RPMI8226 (cell line): ENCODE measurements at regions not wholly inside any gene's neighbourhood (a gene's known extent, or its start where the extent isn't known, plus 50 kb on each side); places are given as distances from the start of the nearest gene placed in this dataset.

Experiments
- DNase-seq: peaks from one replicate; pipeline ENCODE4 v3.0.0-alpha.2; 2015

- DNase-seq: peak; percentile 50
Observed at GRCh38 chr2:177314722-177315264, 50.3 kb upstream of the NFE2L2 start.

GRCh38 chr2:177315364-177315763, 50.8 kb upstream of the NFE2L2 start:
- peak; percentile 34 for DNase-seq

- DNase-seq: no peak
Observed at GRCh38 chr2:177316756-177317155, 52.2 kb upstream of the NFE2L2 start.

- no peak for DNase-seq
Observed at GRCh38 chr2:177317443-177317842, 52.9 kb upstream of the NFE2L2 start.

- DNase-seq: no peak
Observed at GRCh38 chr2:177317857-177318256, 53.3 kb upstream of the NFE2L2 start.

- no peak for DNase-seq
Observed at GRCh38 chr2:177318613-177319012, 54.1 kb upstream of the NFE2L2 start.

GRCh38 chr2:177320596-177320995, 56.1 kb upstream of the NFE2L2 start:
- DNase-seq: no peak

GRCh38 chr2:177322801-177323261, 58.3 kb upstream of the NFE2L2 start:
- DNase-seq: no peak

- no peak for DNase-seq
Observed at GRCh38 chr2:177324797-177325196, 60.3 kb upstream of the NFE2L2 start.

- no peak for DNase-seq
Observed at GRCh38 chr2:177325554-177325953, 61.0 kb upstream of the NFE2L2 start.

GRCh38 chr2:177326005-177326404, 61.5 kb upstream of the NFE2L2 start:
- no peak for DNase-seq

GRCh38 chr2:177326591-177326990, 62.1 kb upstream of the NFE2L2 start:
- no peak for DNase-seq

- DNase-seq: no peak
Observed at GRCh38 chr2:177327009-177327408, 62.5 kb upstream of the NFE2L2 start.

- DNase-seq: no peak
Observed at GRCh38 chr2:177328056-177328455, 63.5 kb upstream of the NFE2L2 start.

GRCh38 chr2:177329064-177329463, 63.5 kb upstream of the AGPS start:
- no peak for DNase-seq

- no peak for DNase-seq
Observed at GRCh38 chr2:177331466-177331997, 61.0 kb upstream of the AGPS start.

- peak; percentile 69 for DNase-seq
Observed at GRCh38 chr2:177332026-177332991, 60.3 kb upstream of the AGPS start.

GRCh38 chr2:177332992-177333388, 59.6 kb upstream of the AGPS start:
- DNase-seq: no peak

GRCh38 chr2:177334940-177335543, 57.5 kb upstream of the AGPS start:
- DNase-seq: peak; percentile 54

- DNase-seq: no peak
Observed at GRCh38 chr2:177335917-177336450, 56.6 kb upstream of the AGPS start.

GRCh38 chr2:177338177-177338721, 54.3 kb upstream of the AGPS start:
- no peak for DNase-seq

- DNase-seq: no peak
Observed at GRCh38 chr2:177340158-177340557, 52.4 kb upstream of the AGPS start.

GRCh38 chr2:177342736-177343135, 49.8 kb upstream of the AGPS start:
- DNase-seq: no peak
